ENCODE measurements at regions not wholly inside any gene's neighbourhood (a gene's known extent, or its start where the extent isn't known, plus 50 kb on each side); places are given as distances from the start of the nearest gene placed in this dataset.

DNA sequence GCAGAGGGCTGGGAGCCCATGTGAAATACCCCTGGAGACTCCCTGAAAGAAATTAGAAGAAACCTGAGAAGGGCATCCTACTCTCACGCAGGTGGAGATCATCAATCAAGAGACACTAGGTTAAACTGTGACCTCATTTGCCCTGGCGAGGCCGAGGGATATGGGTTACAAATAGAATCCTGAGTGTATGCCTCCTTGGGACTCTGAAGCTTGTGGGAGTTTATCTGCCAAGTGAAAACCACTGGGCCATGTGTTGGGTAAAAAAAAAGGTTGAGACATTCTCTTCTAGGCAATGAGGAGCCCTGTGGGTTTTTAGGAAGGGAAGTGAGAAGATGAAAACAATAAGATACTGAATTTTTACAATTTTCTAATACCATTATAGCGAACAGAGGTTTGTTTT lies 160.7 kb upstream of the ARID2 start:
- DNase-seq = peak in 1 of 2 experiments; percentile 42
- Histone ChIP-seq H3K4me3 (no peak overlapping the region), H3K27me3 (no peaks in the 10 kb centered on the region), H3K36me3 (no peaks in the 10 kb centered on the region), H3K27ac (no peak overlapping the region), H3K4me1 (no peaks in the 10 kb centered on the region), H3K9me3 (replicated peaks) (no peaks in the 10 kb centered on the region)

DNA sequence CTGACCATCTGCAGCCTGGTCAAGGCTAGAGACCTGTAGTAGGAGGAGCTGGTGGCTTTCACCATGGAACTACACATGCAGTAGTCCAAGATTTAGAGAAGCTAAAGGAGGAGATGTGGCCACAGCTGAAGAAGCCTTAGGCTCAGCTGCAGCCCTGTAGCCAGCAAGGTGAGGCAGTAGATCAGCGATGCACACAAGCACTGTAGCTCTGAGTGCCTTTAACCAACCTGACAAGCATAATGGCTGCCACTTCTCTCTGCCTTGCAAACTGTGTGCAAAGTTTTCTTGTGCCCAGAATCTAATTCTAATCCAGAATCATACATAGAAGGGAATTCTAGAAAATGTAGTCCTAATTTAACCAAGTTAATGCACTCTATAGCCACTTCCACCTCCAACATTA lies 159.0 kb upstream of the ARID2 start:
- Histone ChIP-seq H3K36me3 (no peaks in the 10 kb centered on the region), H3K4me1 (no peaks in the 10 kb centered on the region), H3K27ac (no peak overlapping the region), H3K27me3 (no peaks in the 10 kb centered on the region), H3K4me3 (no peak overlapping the region), H3K9me3 (replicated peaks) (no peaks in the 10 kb centered on the region)
- no peak for DNase-seq

DNA sequence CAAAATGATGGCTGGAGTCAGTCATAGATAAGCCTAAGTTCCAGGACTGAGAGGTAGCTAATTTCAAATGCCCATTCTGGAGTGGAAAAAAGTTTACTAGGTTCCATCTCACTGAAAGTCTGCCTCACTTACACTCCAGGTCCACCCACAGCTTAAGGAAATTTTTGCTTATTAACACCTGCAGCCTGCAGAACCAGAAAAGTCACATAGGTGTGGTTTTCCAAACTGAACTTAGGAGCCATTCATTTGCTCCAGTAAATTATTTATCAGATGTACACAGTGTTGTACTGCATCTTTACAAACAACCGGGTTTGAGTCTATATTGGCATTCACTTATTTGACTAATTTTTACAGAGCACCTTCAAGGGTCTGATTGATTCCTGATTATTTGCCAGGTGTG lies 157.4 kb upstream of the ARID2 start:
- DNase-seq = no peak

DNA sequence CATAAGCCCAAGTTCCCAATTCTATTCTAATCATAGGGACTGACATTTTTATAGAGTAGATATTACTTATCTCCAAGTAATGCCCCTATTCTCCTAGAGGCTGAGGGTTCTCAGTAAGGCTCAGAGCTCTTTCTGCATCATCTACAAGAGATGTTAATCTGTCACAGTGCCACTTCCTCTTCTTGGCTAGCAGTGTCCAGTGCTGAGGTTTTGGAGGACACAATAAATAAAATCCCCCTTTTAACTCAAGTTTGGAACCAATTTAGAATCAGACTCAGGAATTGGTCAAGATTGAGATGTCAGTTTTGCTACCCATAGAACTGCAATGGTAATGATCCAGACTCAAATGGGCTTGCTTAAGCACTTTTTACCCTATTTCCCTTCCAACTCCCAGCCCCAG lies 154.1 kb upstream of the ARID2 start:
- no peaks in the 10 kb centered on the region for H3K27me3 ChIP-seq
- no peak overlapping the region for H3K27ac ChIP-seq

More for the DNA sequence above, 157.4 kb upstream of the ARID2 start:
- Histone ChIP-seq H3K36me3 (no peaks in the 10 kb centered on the region), H3K27ac (no peak overlapping the region), H3K4me1 (no peaks in the 10 kb centered on the region), H3K4me3 (no peak overlapping the region), H3K9me3 (replicated peaks) (no peaks in the 10 kb centered on the region), H3K27me3 (no peaks in the 10 kb centered on the region)

DNA sequence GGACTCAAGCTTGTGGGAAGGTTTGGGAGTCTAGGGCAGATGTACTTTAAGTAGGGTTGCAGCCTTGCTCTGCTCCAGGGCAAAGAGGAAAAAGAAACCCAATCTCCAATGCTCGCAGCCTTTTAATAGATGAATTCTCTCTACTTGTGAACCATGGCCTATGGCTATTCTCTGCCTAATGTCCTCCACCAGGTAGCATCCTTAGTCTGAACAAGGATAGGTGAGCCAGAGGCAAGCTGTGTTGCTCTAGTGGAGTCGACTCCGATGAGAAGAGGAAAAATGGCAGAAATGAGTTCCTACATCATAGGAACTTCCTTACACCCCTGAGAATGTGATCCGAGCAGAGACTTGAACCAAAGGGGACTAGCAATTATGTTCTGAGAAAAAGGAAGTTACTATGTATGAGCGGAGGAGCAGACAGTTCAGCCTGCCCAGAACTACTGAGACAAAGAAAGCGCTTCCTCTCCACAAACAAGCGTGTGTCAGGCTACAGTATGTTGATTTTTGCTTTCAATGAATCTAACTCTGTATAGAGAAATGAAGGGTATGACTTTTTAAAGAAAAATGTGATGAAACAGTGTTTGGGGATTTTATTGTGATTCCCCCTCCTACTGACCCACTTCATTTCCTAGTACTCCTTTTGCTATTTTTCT lies 153.6 kb upstream of the ARID2 start:
- no peaks in the 10 kb centered on the region for H3K27me3 ChIP-seq
- no peaks in the 10 kb centered on the region for H3K4me1 ChIP-seq
- no peak for DNase-seq
- H3K9me3 ChIP-seq (replicated peaks) = no peaks in the 10 kb centered on the region
- no peak overlapping the region for H3K4me3 ChIP-seq
- H3K27ac ChIP-seq = no peak overlapping the region
- no peaks in the 10 kb centered on the region for H3K36me3 ChIP-seq

More for the DNA sequence above, 154.1 kb upstream of the ARID2 start:
- Histone ChIP-seq H3K4me1 (no peaks in the 10 kb centered on the region), H3K36me3 (no peaks in the 10 kb centered on the region), H3K4me3 (no peak overlapping the region), H3K9me3 (replicated peaks) (no peaks in the 10 kb centered on the region)
- no peak for DNase-seq

DNA sequence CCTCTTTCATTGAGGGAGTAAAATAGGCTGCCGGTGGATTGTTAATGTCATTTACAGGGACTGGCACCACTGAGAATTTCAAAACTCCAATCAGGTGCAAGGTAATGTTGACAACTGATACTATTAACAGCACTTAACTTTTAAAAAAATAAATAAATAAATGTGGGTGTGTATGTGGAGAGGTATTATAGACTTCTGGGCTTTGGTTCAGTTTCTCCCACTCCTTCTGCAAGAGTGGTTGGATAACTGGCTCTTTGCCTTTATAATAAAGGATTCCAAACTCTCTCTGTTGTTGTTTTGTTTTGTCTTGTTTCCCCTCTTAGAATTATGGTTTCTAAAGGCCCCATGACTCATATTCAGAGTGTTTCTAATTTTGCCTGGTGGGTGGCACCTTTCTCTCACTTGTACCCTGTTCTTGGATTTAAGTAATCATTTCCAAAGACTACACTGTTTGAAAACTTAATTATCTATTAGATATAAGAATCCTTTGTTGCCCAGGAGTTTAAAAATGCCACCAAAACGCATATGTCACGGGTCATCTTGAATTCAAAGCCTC lies 151.6 kb upstream of the ARID2 start:
- H3K27ac ChIP-seq = no peak overlapping the region
- H3K9me3 ChIP-seq (replicated peaks) = no peaks in the 10 kb centered on the region
- no peak overlapping the region for H3K4me3 ChIP-seq
- H3K36me3 ChIP-seq = no peaks in the 10 kb centered on the region
- no peak for DNase-seq
- no peaks in the 10 kb centered on the region for H3K4me1 ChIP-seq
- H3K27me3 ChIP-seq = no peaks in the 10 kb centered on the region

DNA sequence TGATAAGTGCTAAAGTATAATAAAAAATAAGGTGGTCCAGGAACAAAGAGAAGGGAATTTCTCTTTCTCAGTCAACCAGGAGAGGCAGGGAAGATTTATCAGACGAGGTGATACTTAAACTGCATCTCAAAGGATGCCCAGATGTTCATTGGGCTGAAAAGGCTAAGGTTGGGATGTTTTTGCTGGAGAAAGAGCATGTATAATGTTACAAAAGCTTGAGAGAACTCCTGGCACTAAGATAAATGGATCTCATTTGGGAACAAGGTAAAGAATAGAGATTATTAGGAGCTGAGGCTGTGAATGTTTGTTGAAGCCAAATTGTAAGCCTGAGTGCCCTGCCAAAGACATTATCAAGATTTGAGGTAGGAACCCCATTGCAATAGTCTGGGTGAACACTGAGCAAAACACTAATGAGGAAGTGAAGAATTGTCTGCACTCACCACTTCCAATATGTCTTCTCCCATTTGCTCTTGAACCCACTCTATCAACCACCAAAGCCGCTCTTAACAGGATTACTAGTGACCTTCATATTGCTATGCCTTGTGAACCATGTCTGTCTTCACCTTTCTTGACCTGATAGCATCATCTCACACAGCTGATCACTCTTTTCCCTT lies 149.0 kb upstream of the ARID2 start:
- Histone ChIP-seq H3K4me1 (no peaks in the 10 kb centered on the region), H3K4me3 (no peak overlapping the region), H3K36me3 (no peaks in the 10 kb centered on the region), H3K27me3 (no peaks in the 10 kb centered on the region), H3K27ac (no peak overlapping the region), H3K9me3 (replicated peaks) (no peaks in the 10 kb centered on the region)
- DNase-seq = no peak

DNA sequence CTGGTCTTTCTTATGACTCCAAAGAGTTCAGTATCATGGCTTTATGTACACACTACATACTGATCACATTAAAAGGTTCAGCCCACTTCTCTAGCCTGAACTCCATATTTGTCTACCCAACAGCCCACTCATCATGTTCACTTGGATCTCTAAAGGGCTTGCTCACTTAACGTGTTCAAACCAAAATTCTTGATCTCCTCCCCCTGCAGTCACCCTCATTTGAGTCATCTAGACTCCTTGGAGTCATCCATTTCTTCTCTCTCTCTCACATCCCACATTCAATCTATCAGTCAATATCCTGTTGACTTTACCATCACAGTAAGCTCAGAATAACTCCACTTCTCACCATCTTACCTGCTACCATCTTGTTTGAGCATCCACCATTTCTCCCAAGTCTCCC lies 148.4 kb upstream of the ARID2 start:
- no peaks in the 10 kb centered on the region for H3K36me3 ChIP-seq
- no peak for DNase-seq
- no peaks in the 10 kb centered on the region for H3K27me3 ChIP-seq
- H3K9me3 ChIP-seq (replicated peaks) = no peaks in the 10 kb centered on the region
- no peak overlapping the region for H3K4me3 ChIP-seq
- H3K27ac ChIP-seq = no peak overlapping the region
- no peaks in the 10 kb centered on the region for H3K4me1 ChIP-seq

DNA sequence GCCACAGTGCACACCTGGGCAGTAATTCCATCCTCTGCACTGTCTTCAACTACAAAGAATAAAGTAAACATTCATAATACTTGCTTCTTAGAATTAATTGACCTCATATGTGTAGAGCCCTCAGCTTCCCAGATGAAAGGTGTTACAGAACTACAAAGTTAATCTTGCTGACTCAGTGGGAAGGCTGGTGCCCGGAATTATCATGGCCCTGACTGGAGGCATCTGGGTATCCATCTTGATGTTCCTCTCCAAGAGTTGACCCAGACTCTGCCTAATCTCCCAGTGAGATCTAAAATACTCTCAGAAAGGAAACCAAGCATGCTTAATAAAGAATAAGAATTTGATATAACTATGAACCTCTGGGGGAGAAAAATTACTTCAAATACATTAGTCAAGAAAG lies 147.0 kb upstream of the ARID2 start:
- Histone ChIP-seq H3K27ac (no peak overlapping the region), H3K27me3 (no peaks in the 10 kb centered on the region; the same call in 1 of the 2 replicates), H3K4me3 (no peak overlapping the region), H3K36me3 (no peaks in the 10 kb centered on the region), H3K4me1 (no peaks in the 10 kb centered on the region), H3K9me3 (replicated peaks) (no peaks in the 10 kb centered on the region)
- no peak for DNase-seq

DNA sequence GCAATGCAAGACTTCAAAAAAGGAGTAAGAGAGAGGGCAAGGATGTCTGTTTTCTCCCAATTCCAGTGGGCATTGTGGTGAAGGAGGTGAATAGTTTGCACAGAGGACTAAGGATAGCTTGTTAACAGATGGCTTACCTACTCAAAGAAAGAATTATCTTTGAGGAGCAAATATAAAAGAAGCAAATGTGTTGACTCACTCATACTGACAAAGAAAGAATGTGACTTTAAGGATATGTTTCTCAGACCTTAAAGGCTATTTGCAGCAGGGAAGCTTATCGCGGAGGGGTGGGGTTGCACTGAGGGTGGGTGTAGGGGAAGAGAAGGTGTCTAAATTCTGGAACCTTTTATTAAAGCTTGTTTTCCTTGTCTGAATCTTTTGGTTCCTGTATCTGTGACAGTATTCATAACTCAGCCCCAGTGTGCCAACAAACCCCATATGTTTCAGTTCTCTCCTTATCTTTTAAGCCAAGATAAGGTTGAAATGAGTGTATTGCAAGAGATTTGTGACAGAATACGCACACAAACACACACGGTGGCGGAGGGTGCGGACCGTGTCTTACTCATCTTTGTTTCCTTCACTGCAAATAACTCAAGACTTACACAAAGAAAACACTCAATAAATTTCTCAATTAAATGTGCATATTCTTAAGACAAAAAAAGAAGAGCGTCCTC lies 146.4 kb upstream of the ARID2 start:
- no peak for DNase-seq
- Histone ChIP-seq H3K4me1 (no peaks in the 10 kb centered on the region), H3K9me3 (replicated peaks) (no peaks in the 10 kb centered on the region), H3K4me3 (no peak overlapping the region), H3K27ac (no peak overlapping the region), H3K27me3 (no peaks in the 10 kb centered on the region; the same call in 1 of the 2 replicates), H3K36me3 (no peaks in the 10 kb centered on the region)

DNA sequence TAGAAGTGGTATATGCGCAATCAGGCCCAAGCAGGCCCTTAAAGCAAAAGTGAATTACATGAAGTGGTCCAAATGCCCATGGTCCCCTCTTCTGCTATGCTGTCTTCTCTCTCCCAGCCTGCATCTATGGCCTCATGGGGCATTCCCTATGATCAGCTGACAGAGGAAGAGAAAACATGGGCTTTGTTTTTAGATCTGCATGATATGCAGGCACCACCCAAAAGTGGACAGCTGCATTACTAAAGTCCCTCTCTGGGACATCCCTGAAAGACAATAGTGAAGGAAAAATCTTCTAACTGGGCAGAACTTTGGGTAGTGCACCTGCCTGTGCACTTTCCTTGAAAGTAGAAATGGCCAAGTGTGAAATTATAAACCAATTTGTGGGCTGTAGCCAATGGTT lies 145.2 kb upstream of the ARID2 start:
- H3K27me3 ChIP-seq = no peaks in the 10 kb centered on the region; the same call in 1 of the 2 replicates
- H3K4me1 ChIP-seq = no peaks in the 10 kb centered on the region
- H3K4me3 ChIP-seq = no peak overlapping the region
- no peaks in the 10 kb centered on the region for H3K36me3 ChIP-seq
- H3K9me3 ChIP-seq (replicated peaks) = no peaks in the 10 kb centered on the region
- no peak for DNase-seq
- no peak overlapping the region for H3K27ac ChIP-seq

DNA sequence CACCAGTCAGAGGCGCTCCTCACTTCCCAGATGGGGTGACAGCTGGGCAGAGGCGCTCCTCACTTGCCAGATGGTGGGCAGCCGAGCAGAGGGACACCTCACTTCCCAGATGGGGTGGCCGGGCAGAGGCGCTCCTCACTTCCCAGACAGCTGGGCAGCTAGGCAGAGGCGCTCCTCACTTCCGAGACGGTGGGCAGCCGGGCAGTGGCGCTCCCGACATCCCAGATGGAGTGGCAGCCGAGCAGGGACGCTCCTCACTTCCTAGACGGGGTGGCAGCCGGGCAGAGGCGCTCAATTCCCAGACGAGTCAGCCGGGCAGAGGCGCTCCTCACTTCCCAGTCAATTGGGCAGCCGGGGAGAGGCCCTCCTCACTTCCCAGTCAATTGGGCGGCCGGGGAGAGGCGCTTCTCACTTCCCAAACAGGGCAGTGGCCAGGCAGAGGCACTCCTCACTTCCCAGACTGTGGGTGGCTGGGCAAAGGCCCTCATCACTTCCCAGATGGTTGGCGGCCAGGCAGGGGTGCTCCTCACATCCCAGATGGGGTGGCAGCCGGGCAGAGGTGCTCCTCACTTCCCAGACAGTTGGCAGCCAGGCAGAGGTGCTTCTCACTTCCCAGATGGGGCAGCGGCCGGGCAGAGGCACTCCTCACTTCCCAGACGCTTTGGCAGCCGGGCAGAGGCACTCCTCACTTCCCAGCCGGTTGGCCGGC lies 143.8 kb upstream of the ARID2 start:
- Histone ChIP-seq H3K4me3 (no peak overlapping the region), H3K27ac (no peak overlapping the region), H3K27me3 (no peaks in the 10 kb centered on the region; the same call in 1 of the 2 replicates), H3K36me3 (no peaks in the 10 kb centered on the region), H3K4me1 (no peaks in the 10 kb centered on the region), H3K9me3 (replicated peaks) (no peaks in the 10 kb centered on the region)
- no peak for DNase-seq

DNA sequence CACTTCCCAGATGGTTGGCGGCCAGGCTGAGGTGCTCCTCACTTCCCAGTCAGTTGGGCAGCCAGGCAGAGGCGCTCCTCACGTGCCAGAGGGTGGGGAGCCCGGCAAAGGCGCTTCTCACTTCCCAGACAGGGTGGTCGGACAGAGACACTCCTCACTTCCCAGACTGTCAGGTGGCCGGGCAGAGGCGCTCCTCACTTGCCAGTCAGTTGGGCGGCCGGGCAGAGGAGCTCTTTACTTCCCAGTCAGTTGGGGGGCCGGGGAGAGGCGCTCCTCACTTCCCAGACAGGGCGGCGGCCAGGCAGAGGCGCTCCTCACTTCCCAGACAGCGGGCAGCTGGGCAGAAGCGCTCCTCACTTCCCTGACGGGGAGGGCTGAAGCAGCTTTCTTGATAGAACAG lies 143.0 kb upstream of the ARID2 start:
- H3K27ac ChIP-seq = no peak overlapping the region
- DNase-seq = no peak
- H3K4me3 ChIP-seq = no peak overlapping the region
- H3K27me3 ChIP-seq = no peaks in the 10 kb centered on the region; the same call in none of the 2 replicates
- no peaks in the 10 kb centered on the region for H3K4me1 ChIP-seq
- no peaks in the 10 kb centered on the region for H3K36me3 ChIP-seq
- no peaks in the 10 kb centered on the region for H3K9me3 ChIP-seq (replicated peaks)

DNA sequence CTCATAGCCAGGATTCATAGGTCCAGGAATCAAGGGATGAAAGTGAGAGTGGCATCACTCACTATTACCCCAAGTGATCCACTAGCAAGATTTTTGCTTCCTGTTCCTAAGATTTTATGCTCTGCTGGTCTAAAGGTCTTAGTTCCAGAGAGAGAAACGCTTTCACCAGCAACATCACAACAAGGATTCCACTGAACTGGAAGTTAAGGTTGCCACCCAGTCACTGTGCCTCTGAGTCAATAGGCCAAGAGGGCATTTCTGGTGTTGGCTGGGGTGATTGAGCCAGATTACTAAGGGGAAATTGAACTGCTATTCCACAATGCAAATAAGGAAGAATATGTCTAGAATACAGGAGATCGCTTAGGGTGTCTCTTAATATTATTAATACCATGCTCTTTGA lies 142.5 kb upstream of the ARID2 start:
- DNase-seq = no peak
- H3K4me1 ChIP-seq = no peaks in the 10 kb centered on the region

More for the DNA sequence above, 142.5 kb upstream of the ARID2 start:
- no peaks in the 10 kb centered on the region for H3K9me3 ChIP-seq (replicated peaks)
- H3K36me3 ChIP-seq = no peaks in the 10 kb centered on the region
- H3K4me3 ChIP-seq = no peak overlapping the region
- H3K27me3 ChIP-seq = no peaks in the 10 kb centered on the region; the same call in none of the 2 replicates
- H3K27ac ChIP-seq = no peak overlapping the region

Data from SJCRH30 (cell line).